ENCODE measurements at regions not wholly inside any gene's neighbourhood (a gene's known extent, or its start where the extent isn't known, plus 50 kb on each side); places are given as distances from the start of the nearest gene placed in this dataset.

DNA sequence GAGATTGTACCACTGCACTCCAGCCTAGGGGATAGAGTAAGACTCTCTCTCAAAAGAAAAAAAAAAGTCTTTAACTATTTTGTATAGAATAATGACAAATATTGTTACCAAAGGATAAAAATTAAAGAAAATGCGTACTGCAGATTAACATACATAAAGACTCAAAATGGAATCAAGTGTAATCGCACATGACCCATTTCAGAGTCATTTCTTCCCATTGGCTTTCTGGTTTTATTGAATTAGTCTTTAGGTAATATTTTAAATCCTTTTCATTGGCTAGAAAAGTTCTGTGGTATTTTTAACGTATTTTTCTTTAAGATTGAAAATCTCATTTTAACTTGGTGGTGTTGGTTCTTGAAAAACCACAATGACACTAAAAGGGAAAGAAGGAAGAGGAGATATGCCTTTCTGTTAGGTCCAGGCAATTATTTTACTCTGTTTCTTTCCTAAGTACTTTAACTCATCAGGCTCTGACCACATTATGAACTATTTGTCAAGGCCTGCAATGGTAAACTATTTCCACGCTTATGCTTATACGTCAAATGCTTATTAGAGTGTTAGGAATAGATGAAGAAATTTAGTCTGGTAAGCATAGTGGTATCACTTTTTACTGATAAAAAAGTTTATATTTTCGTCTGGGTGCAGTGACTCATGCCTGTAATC, 52.3 kb downstream of the PLEKHG1 start:
- no peaks in the 10 kb centered on the region for H3K36me3 ChIP-seq (ENCODE audit: insufficient read depth, low read length)
- H3K27me3 ChIP-seq (ENCODE audit: control insufficient read depth, insufficient read depth, low read length): peaks cover 6% of the 10 kb centered on the region
- no peaks in the 10 kb centered on the region for H3K4me1 ChIP-seq (ENCODE audit: control insufficient read depth, insufficient read depth, low read length)
- H3K4me2 ChIP-seq (ENCODE audit: low read length): no peak overlapping the region
- no peak overlapping the region for H3K9ac ChIP-seq (ENCODE audit: low read depth, low read length)
- H3K9me3 ChIP-seq (replicated peaks; ENCODE audit: low read length): no peaks in the 10 kb centered on the region
- H3K4me3 ChIP-seq (ENCODE audit: low read length): no peak overlapping the region

DNA sequence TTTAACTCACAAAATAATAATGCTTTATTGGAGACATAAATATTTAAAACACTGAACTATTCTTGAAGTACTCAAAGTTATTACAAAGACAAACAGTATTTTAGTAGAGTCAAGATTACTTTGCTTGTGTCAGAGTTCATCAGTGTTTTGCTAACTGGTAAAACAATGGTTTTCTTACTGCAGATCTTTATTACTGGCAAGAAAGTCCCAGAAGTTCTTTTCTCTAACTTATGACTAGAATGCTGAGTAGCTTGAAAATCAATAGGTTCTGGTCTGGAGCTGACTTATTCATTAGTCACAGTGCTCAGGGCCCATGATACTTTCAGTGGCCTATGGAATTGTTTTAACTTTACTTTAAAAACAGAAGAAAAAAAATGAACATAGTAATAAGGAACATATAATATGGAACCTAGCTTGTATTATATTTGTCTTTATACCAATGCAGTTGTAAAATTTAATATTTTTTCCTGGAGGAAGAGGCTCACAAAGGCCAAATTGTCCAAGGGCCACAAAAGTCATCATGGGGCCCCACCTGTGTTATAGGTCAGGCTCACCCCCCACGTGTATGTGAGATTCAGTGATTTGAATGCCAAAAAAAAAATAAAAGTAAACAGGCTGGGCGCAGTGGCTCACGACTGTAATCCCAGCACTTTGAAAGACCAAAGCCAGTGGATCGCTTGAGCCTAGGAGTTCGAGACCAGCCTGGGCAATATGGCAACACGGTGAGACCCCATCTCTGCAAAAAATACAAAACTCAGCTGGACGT, 53.3 kb downstream of the PLEKHG1 start:
- H3K9me3 ChIP-seq (replicated peaks; ENCODE audit: low read length): no peaks in the 10 kb centered on the region

DNA sequence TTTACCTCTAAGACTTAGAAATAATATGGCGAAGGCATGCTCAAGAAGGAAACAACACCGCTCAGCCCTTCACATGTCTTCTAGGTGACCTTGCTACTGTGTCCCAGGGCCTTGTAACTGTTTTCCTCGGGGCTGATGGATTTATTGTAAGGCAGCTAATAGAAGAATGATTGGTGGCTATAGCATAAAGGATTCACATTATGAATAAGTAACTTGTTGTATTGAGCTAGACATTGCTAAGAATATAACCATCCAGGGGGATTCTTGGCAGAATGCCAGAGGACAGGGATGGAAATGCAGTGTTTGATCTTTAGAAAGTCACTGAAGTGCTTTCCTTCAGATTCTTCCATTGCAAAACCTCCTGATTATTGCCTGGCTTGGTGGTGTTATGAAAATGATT, 54.9 kb downstream of the PLEKHG1 start:
- no peak overlapping the region for H3K9ac ChIP-seq (ENCODE audit: low read depth, low read length)
- no peaks in the 10 kb centered on the region for H3K36me3 ChIP-seq (ENCODE audit: insufficient read depth, low read length)
- no peaks in the 10 kb centered on the region for H3K9me3 ChIP-seq (replicated peaks; ENCODE audit: low read length)
- H3K27me3 ChIP-seq (ENCODE audit: control insufficient read depth, insufficient read depth, low read length): peaks cover 22% of the 10 kb centered on the region
- no peaks in the 10 kb centered on the region for H3K4me1 ChIP-seq (ENCODE audit: control insufficient read depth, insufficient read depth, low read length)
- H3K4me3 ChIP-seq (ENCODE audit: low read length): no peak overlapping the region
- H3K4me2 ChIP-seq (ENCODE audit: low read length): no peak overlapping the region

More for the DNA sequence above, 53.3 kb downstream of the PLEKHG1 start:
- no peak overlapping the region for H3K4me2 ChIP-seq (ENCODE audit: low read length)
- no peak overlapping the region for H3K4me3 ChIP-seq (ENCODE audit: low read length)
- peaks cover 14% of the 10 kb centered on the region for H3K27me3 ChIP-seq (ENCODE audit: control insufficient read depth, insufficient read depth, low read length)
- no peaks in the 10 kb centered on the region for H3K4me1 ChIP-seq (ENCODE audit: control insufficient read depth, insufficient read depth, low read length)
- H3K9ac ChIP-seq (ENCODE audit: low read depth, low read length): no peak overlapping the region
- no peaks in the 10 kb centered on the region for H3K36me3 ChIP-seq (ENCODE audit: insufficient read depth, low read length)

DNA sequence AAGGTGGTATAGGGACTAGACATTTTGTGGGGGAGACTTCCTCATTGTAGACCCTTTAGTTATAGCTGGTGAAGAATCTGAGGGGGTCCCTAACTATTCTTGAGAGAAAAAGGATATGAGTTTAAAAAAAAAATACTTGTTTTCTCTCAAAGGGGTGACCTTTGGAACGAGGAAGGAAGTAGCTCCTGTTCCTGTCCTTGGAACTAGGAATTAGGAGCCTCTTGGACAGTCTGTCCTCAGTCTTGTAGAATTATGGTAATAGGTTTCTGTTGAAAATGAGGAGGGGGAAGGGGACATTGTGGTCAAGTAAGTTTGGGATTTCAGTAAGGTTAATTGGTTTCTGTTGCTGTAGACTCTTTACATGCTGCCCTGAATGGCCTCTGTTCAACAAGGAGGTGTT, 56.5 kb downstream of the PLEKHG1 start:
- Histone ChIP-seq H3K36me3 (ENCODE audit: insufficient read depth, low read length) (no peaks in the 10 kb centered on the region), H3K4me3 (ENCODE audit: low read length) (no peak overlapping the region), H3K9ac (ENCODE audit: low read depth, low read length) (no peak overlapping the region), H3K4me2 (ENCODE audit: low read length) (no peak overlapping the region), H3K9me3 (replicated peaks; ENCODE audit: low read length) (no peaks in the 10 kb centered on the region), H3K27me3 (ENCODE audit: control insufficient read depth, insufficient read depth, low read length) (peaks cover 24% of the 10 kb centered on the region), H3K4me1 (ENCODE audit: control insufficient read depth, insufficient read depth, low read length) (no peaks in the 10 kb centered on the region)

DNA sequence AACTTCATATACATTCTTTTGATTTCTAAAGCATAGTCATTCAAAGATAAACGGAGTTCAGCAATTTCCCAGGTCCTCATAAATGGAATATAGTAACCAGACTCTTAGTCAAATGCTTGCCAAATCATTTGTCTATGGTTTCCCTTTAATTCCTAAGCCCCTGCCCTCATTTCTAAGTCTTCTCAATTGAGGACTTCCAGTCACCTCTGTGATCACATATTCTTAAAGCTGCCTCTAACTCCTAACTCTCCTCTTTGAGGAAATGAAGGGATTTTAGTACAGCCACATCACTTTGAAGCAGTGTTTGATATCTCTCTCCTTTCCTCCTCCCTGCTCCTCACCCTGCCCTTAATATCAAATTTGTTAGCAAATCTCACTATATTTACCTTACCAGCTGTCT, 58.7 kb downstream of the PLEKHG1 start:
- Histone ChIP-seq H3K36me3 (ENCODE audit: insufficient read depth, low read length) (no peaks in the 10 kb centered on the region), H3K4me2 (ENCODE audit: low read length) (no peak overlapping the region), H3K4me3 (ENCODE audit: low read length) (no peak overlapping the region), H3K9me3 (replicated peaks; ENCODE audit: low read length) (no peaks in the 10 kb centered on the region), H3K27me3 (ENCODE audit: control insufficient read depth, insufficient read depth, low read length) (peaks cover 24% of the 10 kb centered on the region), H3K4me1 (ENCODE audit: control insufficient read depth, insufficient read depth, low read length) (no peaks in the 10 kb centered on the region), H3K9ac (ENCODE audit: low read depth, low read length) (no peak overlapping the region)

DNA sequence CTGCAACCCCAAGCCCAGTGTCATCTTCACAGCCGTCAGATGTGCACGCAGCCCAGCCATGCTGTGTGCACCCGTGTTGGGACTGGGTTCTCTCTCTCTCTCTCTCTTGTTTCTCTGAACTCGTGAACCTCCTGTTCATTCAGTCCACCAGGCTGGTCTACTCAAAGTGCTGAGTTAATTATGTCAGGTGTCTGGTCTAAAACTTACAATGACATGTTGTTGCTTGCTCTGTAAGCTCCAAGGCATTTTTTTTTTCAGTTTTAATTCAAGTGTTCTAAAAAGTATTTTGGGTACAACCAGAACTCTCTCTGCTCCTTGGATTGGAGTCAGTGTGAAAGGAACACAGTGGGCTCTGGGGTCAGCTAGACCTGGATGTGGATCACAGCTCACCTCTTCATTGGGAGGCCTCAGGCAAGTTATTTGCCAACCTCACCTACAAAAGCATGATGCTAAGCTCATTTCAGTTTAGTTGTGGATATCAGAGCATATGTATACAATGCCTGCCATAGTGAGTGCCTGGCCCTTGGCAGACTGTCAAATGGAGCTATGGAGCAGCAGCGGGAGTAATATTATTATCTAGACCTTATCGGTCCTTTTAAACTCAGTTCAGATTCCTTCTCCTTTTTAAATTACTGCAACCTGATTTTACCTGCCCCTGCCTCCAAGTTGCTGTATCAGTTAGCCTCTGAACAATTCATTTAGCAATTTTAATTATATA, 59.5 kb downstream of the PLEKHG1 start:
- H3K4me1 ChIP-seq (ENCODE audit: control insufficient read depth, insufficient read depth, low read length): no peaks in the 10 kb centered on the region
- H3K4me2 ChIP-seq (ENCODE audit: low read length): no peak overlapping the region
- no peaks in the 10 kb centered on the region for H3K36me3 ChIP-seq (ENCODE audit: insufficient read depth, low read length)
- H3K4me3 ChIP-seq (ENCODE audit: low read length): no peak overlapping the region
- H3K27me3 ChIP-seq (ENCODE audit: control insufficient read depth, insufficient read depth, low read length): peaks cover 24% of the 10 kb centered on the region
- no peaks in the 10 kb centered on the region for H3K9me3 ChIP-seq (replicated peaks; ENCODE audit: low read length)
- H3K9ac ChIP-seq (ENCODE audit: low read depth, low read length): no peak overlapping the region

DNA sequence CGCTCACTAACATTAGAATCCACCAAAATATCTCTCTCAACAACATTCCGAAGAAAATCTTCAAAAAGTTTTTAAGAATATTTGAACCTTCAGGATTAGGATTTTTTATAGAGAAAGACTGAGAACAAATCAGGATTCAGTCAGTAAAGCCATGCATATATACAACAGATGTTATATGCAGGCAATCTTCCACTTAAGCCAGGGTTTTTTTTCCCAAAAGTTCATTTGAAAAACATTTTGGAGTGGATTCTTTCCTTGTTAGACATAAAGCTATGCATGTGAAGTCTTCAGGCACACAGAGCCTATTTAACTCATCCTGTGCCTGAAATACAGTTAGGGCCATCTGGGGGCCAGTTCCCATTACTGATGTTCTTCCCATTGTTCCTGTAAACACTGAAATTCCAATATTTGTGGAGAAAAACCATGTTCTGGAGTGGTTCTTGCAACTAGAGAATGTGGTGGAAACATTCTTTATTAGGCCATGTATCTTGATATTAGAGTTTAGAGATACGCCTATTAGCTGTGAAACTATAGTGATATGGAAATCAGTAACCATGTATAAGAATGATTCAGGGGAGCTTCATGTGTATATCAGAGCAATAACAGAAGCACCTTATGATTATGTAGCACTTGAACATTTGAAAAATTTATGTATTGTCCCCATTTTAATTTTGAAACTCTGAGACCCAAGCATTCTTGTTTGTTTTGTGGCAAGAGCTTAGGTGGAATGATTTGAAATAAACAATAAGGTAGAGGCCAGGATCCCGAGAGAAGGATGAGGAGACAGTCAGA, 61.7 kb downstream of the PLEKHG1 start:
- Histone ChIP-seq H3K9me3 (replicated peaks; ENCODE audit: low read length) (no peaks in the 10 kb centered on the region), H3K9ac (ENCODE audit: low read depth, low read length) (no peak overlapping the region), H3K36me3 (ENCODE audit: insufficient read depth, low read length) (no peaks in the 10 kb centered on the region), H3K4me2 (ENCODE audit: low read length) (no peak overlapping the region), H3K27me3 (ENCODE audit: control insufficient read depth, insufficient read depth, low read length) (peaks cover 22% of the 10 kb centered on the region), H3K4me3 (ENCODE audit: low read length) (no peak overlapping the region), H3K4me1 (ENCODE audit: control insufficient read depth, insufficient read depth, low read length) (no peaks in the 10 kb centered on the region)

DNA sequence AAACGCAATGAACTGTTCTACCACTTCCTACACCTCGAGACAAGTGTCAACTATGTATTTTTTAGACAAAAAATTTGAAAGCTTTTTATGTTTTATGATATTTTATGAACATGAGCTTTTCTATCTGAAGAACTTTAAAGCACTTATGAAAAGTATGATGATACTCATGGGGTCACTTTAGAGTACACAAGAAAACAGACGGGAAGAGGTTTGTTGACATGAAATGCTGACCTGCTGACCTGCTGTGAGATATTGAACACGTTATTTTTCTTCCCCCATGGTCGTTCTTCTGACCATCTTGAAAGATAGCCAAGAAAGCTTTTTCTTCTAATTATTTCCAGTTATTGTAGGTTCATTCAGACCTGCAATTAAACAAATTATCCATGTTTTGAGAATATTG, 63.1 kb downstream of the PLEKHG1 start:
- Histone ChIP-seq H3K9me3 (replicated peaks; ENCODE audit: low read length) (no peaks in the 10 kb centered on the region), H3K27me3 (ENCODE audit: control insufficient read depth, insufficient read depth, low read length) (peaks cover 16% of the 10 kb centered on the region), H3K9ac (ENCODE audit: low read depth, low read length) (no peak overlapping the region), H3K4me1 (ENCODE audit: control insufficient read depth, insufficient read depth, low read length) (no peaks in the 10 kb centered on the region), H3K4me3 (ENCODE audit: low read length) (no peak overlapping the region), H3K36me3 (ENCODE audit: insufficient read depth, low read length) (no peaks in the 10 kb centered on the region), H3K4me2 (ENCODE audit: low read length) (no peak overlapping the region)

DNA sequence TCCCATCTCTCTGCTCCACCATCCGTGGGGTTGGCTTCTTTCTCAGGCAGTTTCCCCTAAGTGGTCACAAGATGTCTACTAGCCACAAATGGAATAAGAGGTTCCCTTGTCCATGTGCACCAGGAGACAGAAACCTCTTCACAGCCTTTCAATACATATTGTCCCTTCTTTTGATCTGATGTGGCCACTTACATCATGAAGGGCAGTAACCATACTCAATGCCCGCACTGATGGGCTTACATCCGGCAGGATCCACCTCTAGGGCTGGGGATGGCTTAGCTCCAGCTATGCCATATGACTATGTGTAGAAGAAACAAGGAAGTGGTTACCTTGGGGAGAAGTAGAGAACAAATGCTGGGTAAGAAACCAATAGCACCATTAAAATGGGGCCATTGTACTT, 64.4 kb downstream of the PLEKHG1 start:
- Histone ChIP-seq H3K36me3 (ENCODE audit: insufficient read depth, low read length) (no peaks in the 10 kb centered on the region), H3K9me3 (replicated peaks; ENCODE audit: low read length) (no peaks in the 10 kb centered on the region), H3K4me3 (ENCODE audit: low read length) (no peak overlapping the region), H3K9ac (ENCODE audit: low read depth, low read length) (no peak overlapping the region), H3K4me2 (ENCODE audit: low read length) (no peak overlapping the region), H3K4me1 (ENCODE audit: control insufficient read depth, insufficient read depth, low read length) (no peaks in the 10 kb centered on the region), H3K27me3 (ENCODE audit: control insufficient read depth, insufficient read depth, low read length) (peaks cover 8% of the 10 kb centered on the region)

DNA sequence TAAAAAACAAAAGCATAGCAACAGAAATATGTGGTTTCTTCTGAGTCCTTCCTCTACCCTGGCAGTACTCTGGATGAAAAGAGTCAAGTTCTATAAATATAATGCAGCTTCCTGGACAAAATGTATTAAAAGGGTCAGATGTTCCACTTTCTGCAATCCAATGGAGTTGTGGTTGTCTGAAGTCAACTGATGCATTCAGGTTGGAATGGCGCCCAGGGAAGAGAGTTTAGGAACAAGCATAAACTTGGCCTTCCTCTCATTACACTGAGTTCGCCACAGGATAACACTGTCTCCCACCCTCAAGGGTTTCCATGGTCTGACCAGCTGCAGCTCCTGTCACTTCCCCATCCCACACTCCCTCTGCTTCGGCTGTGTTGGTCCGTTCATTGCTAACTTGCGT, 66.4 kb downstream of the PLEKHG1 start:
- Histone ChIP-seq H3K4me3 (ENCODE audit: low read length) (no peak overlapping the region), H3K4me1 (ENCODE audit: control insufficient read depth, insufficient read depth, low read length) (no peaks in the 10 kb centered on the region), H3K36me3 (ENCODE audit: insufficient read depth, low read length) (no peaks in the 10 kb centered on the region), H3K9me3 (replicated peaks; ENCODE audit: low read length) (no peaks in the 10 kb centered on the region), H3K27me3 (ENCODE audit: control insufficient read depth, insufficient read depth, low read length) (peaks cover 6% of the 10 kb centered on the region), H3K4me2 (ENCODE audit: low read length) (no peak overlapping the region), H3K9ac (ENCODE audit: low read depth, low read length) (no peak overlapping the region)

DNA sequence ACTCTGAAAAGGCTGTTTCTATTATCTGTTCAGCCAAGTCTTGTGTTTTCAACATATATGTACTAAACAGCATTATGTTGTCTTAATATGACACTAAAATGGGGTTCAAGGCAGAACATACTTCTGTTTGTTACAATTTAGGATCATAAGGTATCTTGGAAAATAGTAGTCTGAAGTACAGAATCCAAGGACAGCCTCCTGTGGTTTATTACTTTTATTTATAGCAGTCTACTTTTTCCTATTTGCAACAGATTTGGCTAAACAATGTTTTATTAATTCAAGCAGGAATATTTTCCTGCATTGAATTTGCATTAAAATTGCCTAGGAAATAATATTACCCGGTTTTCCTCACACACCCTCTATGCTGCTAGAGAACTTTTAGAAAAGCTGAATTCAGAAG, 67.7 kb downstream of the PLEKHG1 start:
- H3K4me2 ChIP-seq (ENCODE audit: low read length): no peak overlapping the region
- peaks cover 14% of the 10 kb centered on the region for H3K27me3 ChIP-seq (ENCODE audit: control insufficient read depth, insufficient read depth, low read length)

More for the DNA sequence above, 67.7 kb downstream of the PLEKHG1 start:
- H3K36me3 ChIP-seq (ENCODE audit: insufficient read depth, low read length): no peaks in the 10 kb centered on the region
- H3K4me1 ChIP-seq (ENCODE audit: control insufficient read depth, insufficient read depth, low read length): no peaks in the 10 kb centered on the region
- no peak overlapping the region for H3K9ac ChIP-seq (ENCODE audit: low read depth, low read length)
- no peak overlapping the region for H3K4me3 ChIP-seq (ENCODE audit: low read length)
- no peaks in the 10 kb centered on the region for H3K9me3 ChIP-seq (replicated peaks; ENCODE audit: low read length)

All from skeletal muscle satellite cell (primary cell).